ENCODE measurements at regions not wholly inside any gene's neighbourhood (a gene's known extent, or its start where the extent isn't known, plus 50 kb on each side); places are given as distances from the start of the nearest gene placed in this dataset.
"Not testable (repeated sequence)": the region's sequence is repeated elsewhere in the genome, so short reads cannot be mapped to it uniquely, and the experiment has no call there.

DNA sequence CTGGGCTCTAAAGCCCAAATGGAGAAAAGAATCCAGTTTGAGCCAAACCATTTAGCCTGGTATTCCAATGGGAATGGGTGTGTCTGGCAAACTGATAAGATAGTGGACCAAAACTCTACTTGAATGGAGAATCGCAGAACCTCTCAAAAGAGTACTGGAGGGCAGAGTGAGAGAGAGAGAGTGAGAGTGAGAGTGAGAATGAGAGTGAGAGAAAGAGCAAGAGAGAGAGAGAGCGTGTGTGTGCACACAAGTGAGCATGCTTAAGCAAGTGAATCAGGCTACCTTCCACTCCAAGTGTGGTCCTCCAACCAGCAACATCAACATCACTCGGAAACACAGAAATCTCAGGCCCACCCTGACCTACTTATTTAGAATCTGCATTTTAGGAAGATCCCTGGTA, 58.8 kb downstream of the UQCRFS1 start:
- no peak for DNase-seq (ENCODE audit: extremely low spot score)
- no peak for TF ChIP-seq FOXM1 (IDR thresholded peaks at IDR 0.05; ENCODE audit: borderline replicate concordance)
- TF ChIP-seq HDGF (IDR thresholded peaks at IDR 0.05; ENCODE audit: borderline replicate concordance), result no peak
- no peak for TF ChIP-seq ARNT (IDR thresholded peaks at IDR 0.05)
- TF ChIP-seq FOXA1 (IDR thresholded peaks at IDR 0.05), result no peak
- TF ChIP-seq ZNF384 (IDR thresholded peaks at IDR 0.05), result no peak
- TF ChIP-seq SP1 (IDR thresholded peaks at IDR 0.05), result no peak
- no peak for TF ChIP-seq ELF4 (IDR thresholded peaks at IDR 0.05)
- no peak for TF ChIP-seq CTBP1 (IDR thresholded peaks at IDR 0.05; ENCODE audit: borderline replicate concordance)
- TF ChIP-seq NFRKB (IDR thresholded peaks at IDR 0.05), result no peak
- CTCF ChIA-PET, result no interaction called here
- POLR2A ChIA-PET, result no interaction called here

DNA sequence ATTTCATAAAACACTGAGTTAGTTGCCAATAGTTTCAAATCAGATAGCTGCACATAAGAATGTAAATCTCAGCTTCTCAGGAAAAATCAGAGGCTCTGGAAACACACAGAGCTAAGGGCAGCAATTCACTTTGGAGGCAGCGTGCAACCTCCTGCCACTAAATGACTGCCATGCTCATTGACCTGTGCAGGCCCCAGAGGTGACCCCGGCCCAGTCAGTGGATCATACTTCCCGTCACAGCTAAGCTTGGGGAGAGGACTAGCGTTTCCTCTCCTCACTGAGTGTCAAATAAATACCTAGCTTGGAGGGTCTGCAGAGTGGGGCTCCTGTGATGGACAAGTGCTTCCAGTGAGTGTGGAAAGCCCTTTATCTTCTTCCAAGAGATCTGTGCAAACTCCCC, 67.2 kb downstream of the UQCRFS1 start:
- TF ChIP-seq L3MBTL2 (conservative IDR thresholded peaks at IDR 0.05), result no peak
- no peak for TF ChIP-seq ARNT (IDR thresholded peaks at IDR 0.05)
- TF ChIP-seq SP1 (IDR thresholded peaks at IDR 0.05), result no peak
- no peak for TF ChIP-seq TARDBP (IDR thresholded peaks at IDR 0.05)
- no peak for TF ChIP-seq CTBP1 (IDR thresholded peaks at IDR 0.05; ENCODE audit: borderline replicate concordance)
- TF ChIP-seq ZNF384 (IDR thresholded peaks at IDR 0.05), result no peak
- no peak for TF ChIP-seq FOXM1 (IDR thresholded peaks at IDR 0.05; ENCODE audit: borderline replicate concordance)
- no peak for TF ChIP-seq LEF1 (IDR thresholded peaks at IDR 0.05; ENCODE audit: borderline replicate concordance)
- no peak for TF ChIP-seq SUZ12 (IDR thresholded peaks at IDR 0.05)
- no peak for TF ChIP-seq BHLHE40 (IDR thresholded peaks at IDR 0.05; ENCODE audit: borderline replicate concordance)
- no peak for TF ChIP-seq HDGF (IDR thresholded peaks at IDR 0.05; ENCODE audit: borderline replicate concordance)
- TF ChIP-seq NFRKB (IDR thresholded peaks at IDR 0.05), result no peak
- no peak for TF ChIP-seq FOXK2 (IDR thresholded peaks at IDR 0.05)
- TF ChIP-seq, protein P1, sequence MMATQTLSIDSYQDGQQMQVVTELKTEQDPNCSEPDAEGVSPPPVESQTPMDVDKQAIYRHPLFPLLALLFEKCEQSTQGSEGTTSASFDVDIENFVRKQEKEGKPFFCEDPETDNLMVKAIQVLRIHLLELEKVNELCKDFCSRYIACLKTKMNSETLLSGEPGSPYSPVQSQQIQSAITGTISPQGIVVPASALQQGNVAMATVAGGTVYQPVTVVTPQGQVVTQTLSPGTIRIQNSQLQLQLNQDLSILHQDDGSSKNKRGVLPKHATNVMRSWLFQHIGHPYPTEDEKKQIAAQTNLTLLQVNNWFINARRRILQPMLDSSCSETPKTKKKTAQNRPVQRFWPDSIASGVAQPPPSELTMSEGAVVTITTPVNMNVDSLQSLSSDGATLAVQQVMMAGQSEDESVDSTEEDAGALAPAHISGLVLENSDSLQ (IDR thresholded peaks at IDR 0.05), result no peak
- no peak for TF ChIP-seq FOXA1 (IDR thresholded peaks at IDR 0.05)
- CTCF ChIA-PET, result no interaction called here
- no peak for DNase-seq (ENCODE audit: extremely low spot score)
- POLR2A ChIA-PET, result no interaction called here

DNA sequence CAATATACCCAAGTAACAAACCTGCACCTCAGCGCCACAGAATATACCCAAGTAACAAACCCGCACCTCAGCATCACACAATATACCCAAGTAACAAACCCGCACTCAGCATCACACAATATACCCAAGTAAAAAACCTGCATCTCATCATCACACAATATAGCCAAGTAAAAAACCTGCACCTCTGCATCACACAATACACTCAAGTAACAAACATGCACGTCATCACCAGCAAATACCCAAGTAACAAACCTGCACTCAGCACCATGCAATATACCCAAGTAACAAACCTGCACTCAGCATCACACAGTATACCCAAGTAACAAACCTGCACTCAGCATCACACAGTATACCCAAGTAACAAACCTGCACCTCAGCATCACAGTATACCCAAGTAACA, 69.8 kb downstream of the UQCRFS1 start:
- ChIA-PET POLR2A (no interaction called here), CTCF (no interaction called here)
- TF ChIP-seq LEF1 (IDR thresholded peaks at IDR 0.05; ENCODE audit: borderline replicate concordance) (no peak), ELF4 (IDR thresholded peaks at IDR 0.05) (no peak), HDGF (IDR thresholded peaks at IDR 0.05; ENCODE audit: borderline replicate concordance) (no peak), ZNF384 (IDR thresholded peaks at IDR 0.05) (no peak), FOXM1 (IDR thresholded peaks at IDR 0.05; ENCODE audit: borderline replicate concordance) (no peak), BHLHE40 (IDR thresholded peaks at IDR 0.05; ENCODE audit: borderline replicate concordance) (no peak), NFRKB (IDR thresholded peaks at IDR 0.05) (no peak), L3MBTL2 (conservative IDR thresholded peaks at IDR 0.05) (no peak)
- TF ChIP-seq, protein P1 (IDR thresholded peaks at IDR 0.05), result no peak
- DNase-seq (ENCODE audit: extremely low spot score), result no peak

DNA sequence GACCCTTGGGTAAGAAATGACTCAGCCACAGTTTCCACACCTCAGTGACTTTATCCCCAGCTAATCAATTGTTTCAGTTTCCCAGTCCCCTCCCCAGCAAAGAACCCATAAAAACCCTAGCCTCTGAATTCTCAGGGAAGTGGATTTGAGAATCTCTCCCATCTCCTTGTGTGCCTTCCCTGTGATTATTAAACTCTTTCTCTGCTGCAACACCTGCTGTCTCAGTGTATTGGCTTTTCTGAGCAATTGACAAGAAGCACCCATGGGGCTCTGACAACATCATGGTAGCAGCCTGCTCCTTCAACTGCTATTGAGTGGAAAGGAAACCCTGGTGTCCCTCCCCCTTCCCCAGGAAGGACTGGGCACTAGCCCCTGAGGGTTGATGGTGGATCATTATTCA, 73.7 kb downstream of the UQCRFS1 start:
- CTCF ChIA-PET, result no interaction called here
- no peak for DNase-seq (ENCODE audit: extremely low spot score)
- POLR2A ChIA-PET, result no interaction called here
- TF ChIP-seq L3MBTL2 (conservative IDR thresholded peaks at IDR 0.05), result no peak
- TF ChIP-seq FOXM1 (IDR thresholded peaks at IDR 0.05; ENCODE audit: borderline replicate concordance), result no peak
- no peak for TF ChIP-seq HDGF (IDR thresholded peaks at IDR 0.05; ENCODE audit: borderline replicate concordance)
- TF ChIP-seq ELF4 (IDR thresholded peaks at IDR 0.05), result no peak
- TF ChIP-seq ARNT (IDR thresholded peaks at IDR 0.05), result no peak
- TF ChIP-seq SUZ12 (IDR thresholded peaks at IDR 0.05), result no peak
- no peak for TF ChIP-seq FOXK2 (IDR thresholded peaks at IDR 0.05)
- TF ChIP-seq NFRKB (IDR thresholded peaks at IDR 0.05), result no peak
- TF ChIP-seq FOXA1 (IDR thresholded peaks at IDR 0.05), result no peak
- no peak for TF ChIP-seq BHLHE40 (IDR thresholded peaks at IDR 0.05; ENCODE audit: borderline replicate concordance)
- TF ChIP-seq SP1 (IDR thresholded peaks at IDR 0.05), result no peak
- TF ChIP-seq LEF1 (IDR thresholded peaks at IDR 0.05; ENCODE audit: borderline replicate concordance), result no peak

DNA sequence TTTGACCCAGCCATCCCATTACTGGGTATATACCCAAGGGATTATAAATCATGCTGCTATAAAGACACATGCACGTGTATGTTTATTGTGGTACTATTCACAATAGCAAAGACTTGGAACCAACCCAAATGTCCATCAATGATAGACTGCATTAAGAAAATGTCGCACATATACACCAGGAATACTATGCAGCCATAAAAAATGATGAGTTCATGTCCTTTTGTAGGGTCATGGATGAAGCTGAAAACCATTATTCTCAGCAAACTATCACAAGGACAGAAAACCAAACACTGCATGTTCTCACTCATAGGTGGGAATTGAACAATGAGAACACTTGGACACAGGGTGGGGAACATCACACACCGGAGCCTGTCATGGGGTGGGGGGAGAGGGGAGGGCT, 74.7 kb downstream of the UQCRFS1 start:
- CTCF ChIA-PET; POLR2A ChIA-PET; DNase-seq (ENCODE audit: extremely low spot score): not testable (repeated sequence)

DNA sequence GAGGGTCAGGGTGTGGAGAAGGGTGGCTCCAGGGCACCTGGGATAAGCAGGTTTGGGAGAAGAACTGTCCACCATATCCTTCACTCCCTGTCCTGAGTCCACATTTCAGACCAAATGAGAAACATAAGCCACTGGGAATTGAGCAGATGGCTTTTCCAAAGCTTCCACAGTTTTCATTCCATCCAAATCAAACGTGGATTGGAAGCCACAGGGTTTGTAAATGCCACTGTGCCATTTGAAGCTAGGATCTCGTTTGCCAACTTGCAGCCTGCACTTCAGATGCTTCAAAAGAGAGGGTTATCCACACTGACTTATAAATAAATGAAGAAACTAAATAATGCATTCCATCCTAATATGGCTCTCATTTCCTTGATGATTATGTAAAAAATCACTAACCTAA, 81.5 kb downstream of the UQCRFS1 start:
- ChIA-PET POLR2A (no interaction called here), CTCF (no interaction called here)
- no peak for DNase-seq (ENCODE audit: extremely low spot score)
- TF ChIP-seq SUZ12 (IDR thresholded peaks at IDR 0.05), result no peak
- no peak for TF ChIP-seq NFRKB (IDR thresholded peaks at IDR 0.05)
- no peak for TF ChIP-seq ZNF384 (IDR thresholded peaks at IDR 0.05)
- TF ChIP-seq, protein P1 (IDR thresholded peaks at IDR 0.05), result no peak
- no peak for TF ChIP-seq TARDBP (IDR thresholded peaks at IDR 0.05)
- no peak for TF ChIP-seq LEF1 (IDR thresholded peaks at IDR 0.05; ENCODE audit: borderline replicate concordance)
- no peak for TF ChIP-seq ARNT (IDR thresholded peaks at IDR 0.05)
- no peak for TF ChIP-seq L3MBTL2 (conservative IDR thresholded peaks at IDR 0.05)
- no peak for TF ChIP-seq FOXM1 (IDR thresholded peaks at IDR 0.05; ENCODE audit: borderline replicate concordance)
- no peak for TF ChIP-seq ELF4 (IDR thresholded peaks at IDR 0.05)
- TF ChIP-seq BHLHE40 (IDR thresholded peaks at IDR 0.05; ENCODE audit: borderline replicate concordance), result no peak
- TF ChIP-seq FOXK2 (IDR thresholded peaks at IDR 0.05), result no peak
- no peak for TF ChIP-seq HDGF (IDR thresholded peaks at IDR 0.05; ENCODE audit: borderline replicate concordance)
- TF ChIP-seq FOXA1 (IDR thresholded peaks at IDR 0.05), result no peak
- no peak for TF ChIP-seq SP1 (IDR thresholded peaks at IDR 0.05)
- TF ChIP-seq CTBP1 (IDR thresholded peaks at IDR 0.05; ENCODE audit: borderline replicate concordance), result no peak

DNA sequence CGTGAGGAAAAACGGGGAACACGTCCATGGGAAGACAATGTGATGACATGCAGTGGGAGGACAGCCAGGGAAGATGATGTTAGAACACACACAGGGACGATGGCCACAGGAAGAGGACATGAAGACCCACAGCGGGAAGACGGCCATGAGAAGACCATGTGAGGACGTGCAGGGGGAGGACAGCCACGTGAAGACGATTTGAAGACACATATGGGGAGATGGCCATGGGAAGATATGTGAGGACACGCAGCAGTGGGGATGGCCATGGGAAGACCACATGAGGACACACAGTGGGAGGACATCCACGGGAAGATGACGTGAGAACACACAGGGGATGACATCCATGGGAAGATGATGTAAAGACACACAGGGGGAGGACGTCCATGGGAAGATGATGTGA, 83.8 kb downstream of the UQCRFS1 start:
- ChIA-PET POLR2A (no interaction called here), CTCF (no interaction called here)
- no peak for DNase-seq (ENCODE audit: extremely low spot score)
- TF ChIP-seq LEF1 (IDR thresholded peaks at IDR 0.05; ENCODE audit: borderline replicate concordance) (no peak), L3MBTL2 (conservative IDR thresholded peaks at IDR 0.05) (no peak), ELF4 (IDR thresholded peaks at IDR 0.05) (no peak)
